22Rv1 (cell line): ENCODE measurements at regions not wholly inside any gene's neighbourhood (a gene's known extent, or its start where the extent isn't known, plus 50 kb on each side); places are given as distances from the start of the nearest gene placed in this dataset.

Experiments used
- H3K27ac ChIP-seq: fragments of 450-650 bp; 2 replicates; pipeline ENCODE4 v1.5.1; 2017
- CTCF ChIP-seq: fragments of 450-650 bp; IDR thresholded peaks from 2 replicates; pipeline ENCODE4 v1.5.1; 2017; ENCODE audit warnings: mild to moderate bottlenecking
- ZFX ChIP-seq: fragments of 450-650 bp; IDR thresholded peaks from 2 replicates; pipeline ENCODE4 v1.6.1; 2017; ENCODE audit warnings: antibody characterized with exemption, borderline replicate concordance

- TF ChIP-seq CTCF = no peak
- TF ChIP-seq ZFX = no peak
Observed at GRCh38 chr3:159783780-159784742, 204.6 kb upstream of the IL12A start.

GRCh38 chr3:159785273-159785708 is 203.3 kb upstream of the IL12A start:
- no peak for TF ChIP-seq CTCF
- TF ChIP-seq ZFX = no peak
- no peak overlapping the region for H3K27ac ChIP-seq

More at GRCh38 chr3:159783780-159784742, 204.6 kb upstream of the IL12A start:
- no peak overlapping the region for H3K27ac ChIP-seq

- H3K27ac ChIP-seq = peak overlapping the region; percentile 38
- TF ChIP-seq ZFX (no peak), CTCF (no peak)
Observed at GRCh38 chr3:159786489-159787177, 202.0 kb upstream of the IL12A start.

- peak overlapping the region; percentile 38 for H3K27ac ChIP-seq
Observed at GRCh38 chr3:159787178-159787574, 201.5 kb upstream of the IL12A start.

GRCh38 chr3:159787794-159788205 is 200.8 kb upstream of the IL12A start:
- TF ChIP-seq ZFX = no peak
- no peak for TF ChIP-seq CTCF
- H3K27ac ChIP-seq = no peak overlapping the region; the same call in 1 of the 2 replicates

More at GRCh38 chr3:159787178-159787574, 201.5 kb upstream of the IL12A start:
- TF ChIP-seq ZFX = no peak
- no peak for TF ChIP-seq CTCF

GRCh38 chr3:159788291-159788690 is 200.3 kb upstream of the IL12A start:
- H3K27ac ChIP-seq = no peak overlapping the region
- TF ChIP-seq CTCF = no peak
- no peak for TF ChIP-seq ZFX

GRCh38 chr3:159789017-159789416 is 199.6 kb upstream of the IL12A start:
- no peak overlapping the region for H3K27ac ChIP-seq
- TF ChIP-seq CTCF (no peak), ZFX (no peak)
